ENCODE measurements at regions not wholly inside any gene's neighbourhood (a gene's known extent, or its start where the extent isn't known, plus 50 kb on each side); places are given as distances from the start of the nearest gene placed in this dataset.

- Mint-ChIP-seq H3K27me3 (ENCODE audit: insufficient read depth) (peaks cover 12% of the 10 kb centered on the region), H3K9me3 (no peaks in the 10 kb centered on the region), H3K36me3 (ENCODE audit: low read depth) (no peaks in the 10 kb centered on the region), H3K4me3 (no peak overlapping the region), H3K4me1 (ENCODE audit: low read depth) (no peaks in the 10 kb centered on the region), H3K27ac (no peak overlapping the region)
- DNase-seq (ENCODE audit: low spot score) = no peak
- intact Hi-C loops (cut with micrococcal nuclease) = no loop called here
These were observed 139.4 kb upstream of the TSC22D2 start for GRCh38 chr3:150268426-150269391.

GRCh38 chr3:150267288-150267687 is 140.8 kb upstream of the TSC22D2 start:
- intact Hi-C loops (cut with micrococcal nuclease) = no loop called here
- H3K27me3 Mint-ChIP-seq (ENCODE audit: insufficient read depth) = peaks cover 9% of the 10 kb centered on the region
- no peak overlapping the region for H3K27ac Mint-ChIP-seq
- H3K4me1 Mint-ChIP-seq (ENCODE audit: low read depth) = no peaks in the 10 kb centered on the region
- H3K9me3 Mint-ChIP-seq = no peaks in the 10 kb centered on the region
- no peak for DNase-seq (ENCODE audit: low spot score)
- no peak overlapping the region for H3K4me3 Mint-ChIP-seq
- H3K36me3 Mint-ChIP-seq (ENCODE audit: low read depth) = no peaks in the 10 kb centered on the region

GRCh38 chr3:150265305-150265704 is 142.8 kb upstream of the TSC22D2 start:
- no peak overlapping the region for H3K27ac Mint-ChIP-seq
- intact Hi-C loops (cut with micrococcal nuclease) = no loop called here

GRCh38 chr3:150264561-150265279 is 143.4 kb upstream of the TSC22D2 start:
- intact Hi-C loops (cut with micrococcal nuclease) = no loop called here
- H3K4me3 Mint-ChIP-seq = no peak overlapping the region
- H3K27me3 Mint-ChIP-seq (ENCODE audit: insufficient read depth) = peaks cover 9% of the 10 kb centered on the region
- no peak overlapping the region for H3K27ac Mint-ChIP-seq
- H3K9me3 Mint-ChIP-seq = no peaks in the 10 kb centered on the region
- no peaks in the 10 kb centered on the region for H3K36me3 Mint-ChIP-seq (ENCODE audit: low read depth)
- no peak for DNase-seq (ENCODE audit: low spot score)
- H3K4me1 Mint-ChIP-seq (ENCODE audit: low read depth) = no peaks in the 10 kb centered on the region

More at GRCh38 chr3:150265305-150265704, 142.8 kb upstream of the TSC22D2 start:
- no peaks in the 10 kb centered on the region for H3K4me1 Mint-ChIP-seq (ENCODE audit: low read depth)
- no peaks in the 10 kb centered on the region for H3K9me3 Mint-ChIP-seq
- peaks cover 9% of the 10 kb centered on the region for H3K27me3 Mint-ChIP-seq (ENCODE audit: insufficient read depth)
- no peaks in the 10 kb centered on the region for H3K36me3 Mint-ChIP-seq (ENCODE audit: low read depth)
- DNase-seq (ENCODE audit: low spot score) = no peak
- H3K4me3 Mint-ChIP-seq = no peak overlapping the region

- Mint-ChIP-seq H3K27ac (no peak overlapping the region), H3K4me3 (no peak overlapping the region)
These were observed 146.1 kb upstream of the TSC22D2 start for GRCh38 chr3:150261958-150262357.

GRCh38 chr3:150261418-150261817 is 146.7 kb upstream of the TSC22D2 start:
- H3K4me1 Mint-ChIP-seq (ENCODE audit: low read depth) = no peaks in the 10 kb centered on the region
- peaks cover 6% of the 10 kb centered on the region for H3K27me3 Mint-ChIP-seq (ENCODE audit: insufficient read depth)
- H3K9me3 Mint-ChIP-seq = no peaks in the 10 kb centered on the region
- no peak overlapping the region for H3K27ac Mint-ChIP-seq
- H3K4me3 Mint-ChIP-seq = no peak overlapping the region
- intact Hi-C loops (cut with micrococcal nuclease) = no loop called here
- DNase-seq (ENCODE audit: low spot score) = no peak
- no peaks in the 10 kb centered on the region for H3K36me3 Mint-ChIP-seq (ENCODE audit: low read depth)

More at GRCh38 chr3:150261958-150262357, 146.1 kb upstream of the TSC22D2 start:
- Mint-ChIP-seq H3K9me3 (no peaks in the 10 kb centered on the region), H3K36me3 (ENCODE audit: low read depth) (no peaks in the 10 kb centered on the region), H3K27me3 (ENCODE audit: insufficient read depth) (peaks cover 6% of the 10 kb centered on the region), H3K4me1 (ENCODE audit: low read depth) (no peaks in the 10 kb centered on the region)
- no peak for DNase-seq (ENCODE audit: low spot score)
- intact Hi-C loops (cut with micrococcal nuclease) = no loop called here

GRCh38 chr3:150260398-150260710 is 147.7 kb upstream of the TSC22D2 start:
- DNase-seq (ENCODE audit: low spot score) = no peak
- Mint-ChIP-seq H3K9me3 (no peaks in the 10 kb centered on the region), H3K4me3 (no peak overlapping the region), H3K4me1 (ENCODE audit: low read depth) (no peaks in the 10 kb centered on the region), H3K36me3 (ENCODE audit: low read depth) (no peaks in the 10 kb centered on the region), H3K27ac (no peak overlapping the region), H3K27me3 (ENCODE audit: insufficient read depth) (peaks cover 6% of the 10 kb centered on the region)
- intact Hi-C loops (cut with micrococcal nuclease) = no loop called here

GRCh38 chr3:150259526-150260397 is 148.3 kb upstream of the TSC22D2 start:
- Mint-ChIP-seq H3K27me3 (ENCODE audit: insufficient read depth) (peaks cover 4% of the 10 kb centered on the region), H3K27ac (no peak overlapping the region), H3K9me3 (no peaks in the 10 kb centered on the region), H3K4me3 (no peak overlapping the region), H3K4me1 (ENCODE audit: low read depth) (no peaks in the 10 kb centered on the region), H3K36me3 (ENCODE audit: low read depth) (no peaks in the 10 kb centered on the region)
- no peak for DNase-seq (ENCODE audit: low spot score)
- intact Hi-C loops (cut with micrococcal nuclease) = no loop called here

- H3K9me3 Mint-ChIP-seq = no peaks in the 10 kb centered on the region
These were observed 151.3 kb upstream of the TSC22D2 start for GRCh38 chr3:150256782-150257181.

GRCh38 chr3:150256318-150256717 is 151.8 kb upstream of the TSC22D2 start:
- Mint-ChIP-seq H3K9me3 (no peaks in the 10 kb centered on the region), H3K36me3 (ENCODE audit: low read depth) (no peaks in the 10 kb centered on the region), H3K4me1 (ENCODE audit: low read depth) (no peaks in the 10 kb centered on the region), H3K27ac (no peak overlapping the region), H3K4me3 (no peak overlapping the region), H3K27me3 (ENCODE audit: insufficient read depth) (peaks cover 7% of the 10 kb centered on the region)
- intact Hi-C loops (cut with micrococcal nuclease) = no loop called here
- no peak for DNase-seq (ENCODE audit: low spot score)

More at GRCh38 chr3:150256782-150257181, 151.3 kb upstream of the TSC22D2 start:
- no peaks in the 10 kb centered on the region for H3K36me3 Mint-ChIP-seq (ENCODE audit: low read depth)
- no peak overlapping the region for H3K4me3 Mint-ChIP-seq
- DNase-seq (ENCODE audit: low spot score) = no peak
- H3K27me3 Mint-ChIP-seq (ENCODE audit: insufficient read depth) = peaks cover 3% of the 10 kb centered on the region
- intact Hi-C loops (cut with micrococcal nuclease) = no loop called here
- H3K27ac Mint-ChIP-seq = no peak overlapping the region
- H3K4me1 Mint-ChIP-seq (ENCODE audit: low read depth) = no peaks in the 10 kb centered on the region

- Mint-ChIP-seq H3K4me1 (ENCODE audit: low read depth) (no peaks in the 10 kb centered on the region), H3K27ac (no peak overlapping the region), H3K36me3 (ENCODE audit: low read depth) (no peaks in the 10 kb centered on the region)
These were observed 152.3 kb upstream of the TSC22D2 start for GRCh38 chr3:150255826-150256225.

GRCh38 chr3:150255413-150255812 is 152.7 kb upstream of the TSC22D2 start:
- Mint-ChIP-seq H3K4me3 (no peak overlapping the region), H3K9me3 (no peaks in the 10 kb centered on the region), H3K4me1 (ENCODE audit: low read depth) (no peaks in the 10 kb centered on the region), H3K36me3 (ENCODE audit: low read depth) (no peaks in the 10 kb centered on the region), H3K27me3 (ENCODE audit: insufficient read depth) (peaks cover 7% of the 10 kb centered on the region), H3K27ac (no peak overlapping the region)
- DNase-seq (ENCODE audit: low spot score) = no peak
- intact Hi-C loops (cut with micrococcal nuclease) = no loop called here

More at GRCh38 chr3:150255826-150256225, 152.3 kb upstream of the TSC22D2 start:
- intact Hi-C loops (cut with micrococcal nuclease) = no loop called here
- H3K27me3 Mint-ChIP-seq (ENCODE audit: insufficient read depth) = peaks cover 7% of the 10 kb centered on the region
- no peak overlapping the region for H3K4me3 Mint-ChIP-seq
- DNase-seq (ENCODE audit: low spot score) = no peak
- H3K9me3 Mint-ChIP-seq = no peaks in the 10 kb centered on the region
